ENCODE measurements at regions not wholly inside any gene's neighbourhood (a gene's known extent, or its start where the extent isn't known, plus 50 kb on each side); places are given as distances from the start of the nearest gene placed in this dataset.

GRCh38 chr11:116330439-116331185 lies 442.2 kb downstream of the BUD13 start:
- no peak for ATAC-seq
- intact Hi-C loops (cut with micrococcal nuclease; ENCODE audit: unreplicated experiment) (no loop called here), in situ Hi-C loops (cut with HindIII; ENCODE audit: low pct_unique_long_range_greater_than_20kb, low sequenced_read_pairs) (no loop called here)
- no peaks in the 10 kb centered on the region; the same call in 1 of the 2 replicates for H3K27me3 ChIP-seq (ENCODE audit: control insufficient read depth, insufficient read depth, low read length)
- no peak for DNase-seq (ENCODE audit: low read depth, low spot score)
- CTCF ChIA-PET: no interaction called here
- no peak overlapping the region for H3K4me3 ChIP-seq (ENCODE audit: low read depth in 2 of 2, low read length in 2 of 2)
- no peaks in the 10 kb centered on the region for H3K9me3 ChIP-seq (ENCODE audit: control insufficient read depth, insufficient read depth, low read depth, low read length)
- TF ChIP-seq TCF7L2 (IDR thresholded peaks at IDR 0.05; ENCODE audit: low read depth, low read length): no peak
- no peak for TF ChIP-seq POLR2AphosphoS5 (IDR thresholded peaks at IDR 0.05; ENCODE audit: low read depth, low read length)
- no peak for TF ChIP-seq CTCF (IDR thresholded peaks at IDR 0.05)
- no peak for TF ChIP-seq SIN3A (IDR thresholded peaks at IDR 0.05; ENCODE audit: borderline replicate concordance, insufficient read depth, low read depth, low read length)
- no peak for TF ChIP-seq REST (IDR thresholded peaks at IDR 0.05; ENCODE audit: insufficient read depth in 1 of 2, low read depth in 2 of 2, low read length in 1 of 2)
- no TSS peak for BruUV-seq (replicated peaks)
- H3K4me1 ChIP-seq (ENCODE audit: control insufficient read depth, insufficient read depth, low read length): no peaks in the 10 kb centered on the region
- POLR2A ChIA-PET: no interaction called here
- H3K27ac ChIP-seq (ENCODE audit: low read length): no peak overlapping the region
- H3K36me3 ChIP-seq (ENCODE audit: control insufficient read depth, insufficient read depth, low read length): no peaks in the 10 kb centered on the region

GRCh38 chr11:116329354-116330090 lies 443.3 kb downstream of the BUD13 start:
- intact Hi-C loops (cut with micrococcal nuclease; ENCODE audit: unreplicated experiment): no loop called here
- no peak for TF ChIP-seq SIN3A (IDR thresholded peaks at IDR 0.05; ENCODE audit: borderline replicate concordance, insufficient read depth, low read depth, low read length)
- TF ChIP-seq REST (IDR thresholded peaks at IDR 0.05; ENCODE audit: insufficient read depth in 1 of 2, low read depth in 2 of 2, low read length in 1 of 2): no peak
- no peak for TF ChIP-seq TCF7L2 (IDR thresholded peaks at IDR 0.05; ENCODE audit: low read depth, low read length)
- TF ChIP-seq POLR2AphosphoS5 (IDR thresholded peaks at IDR 0.05; ENCODE audit: low read depth, low read length): no peak

More at GRCh38 chr11:116329354-116330090, 443.3 kb downstream of the BUD13 start:
- Histone ChIP-seq H3K4me1 (ENCODE audit: control insufficient read depth, insufficient read depth, low read length) (no peaks in the 10 kb centered on the region), H3K27me3 (ENCODE audit: control insufficient read depth, insufficient read depth, low read length) (no peaks in the 10 kb centered on the region; the same call in 1 of the 2 replicates), H3K36me3 (ENCODE audit: control insufficient read depth, insufficient read depth, low read length) (no peaks in the 10 kb centered on the region), H3K27ac (ENCODE audit: low read length) (no peak overlapping the region), H3K9me3 (ENCODE audit: control insufficient read depth, insufficient read depth, low read depth, low read length) (no peaks in the 10 kb centered on the region), H3K4me3 (ENCODE audit: low read depth in 2 of 2, low read length in 2 of 2) (no peak overlapping the region)
- DNase-seq (ENCODE audit: low read depth, low spot score) (no peak), ATAC-seq (no peak)
- no TSS peak for BruUV-seq (replicated peaks)
- ChIA-PET POLR2A (no interaction called here), CTCF (no interaction called here)
- in situ Hi-C loops (cut with HindIII; ENCODE audit: low pct_unique_long_range_greater_than_20kb, low sequenced_read_pairs): no loop called here
